Common myeloid progenitor, CD34-positive (primary cell): ENCODE measurements at regions not wholly inside any gene's neighbourhood (a gene's known extent, or its start where the extent isn't known, plus 50 kb on each side); places are given as distances from the start of the nearest gene placed in this dataset.
A peak's percentile ranks its signal among the peaks of the same experiment; 100 is the strongest.

Experiments used
- CTCF ChIA-PET: fragments of 350-600 bp; sonication (Branson Sonifier 250); formaldehyde crosslinking; loops from one replicate; lab custom pipeline; 2021; ENCODE audit warnings: antibody characterized with exemption; lab: Charles Lee
- POLR2A ChIA-PET: fragments of 350-600 bp; sonication (Branson Sonifier 250); formaldehyde crosslinking; loops from one replicate; lab custom pipeline; 2021; ENCODE audit warnings: antibody characterized with exemption; lab: Charles Lee
- DNase-seq, 3 donors: peaks; one replicate each; pipeline versions ENCODE4 v3.0.0 to v3.0.0-alpha.2; 2013
- H3K27ac ChIP-seq, 2 experiments: 1 replicate in 1 of 2; 2 replicates in 1 of 2; pipeline ENCODE4 v1.7.0; 2013; ENCODE audit warnings: inconsistent platforms in 2 of 2, low read length in 2 of 2, mild to moderate bottlenecking in 2 of 2, low read depth in 1 of 2, moderate library complexity in 1 of 2; ENCODE audit not compliant: severe bottlenecking in 2 of 2, insufficient read depth in 1 of 2, poor library complexity in 1 of 2
- H3K27me3 ChIP-seq, 5 experiments: replicated peaks in 2 of 5; 1 replicate in 3 of 5; 2 replicates in 2 of 5; pipeline versions ENCODE4 v1.6.1 to v1.7.0; 2013; ENCODE audit warnings: low read length in 4 of 5, mild to moderate bottlenecking in 2 of 5, moderate library complexity in 2 of 5, inconsistent platforms in 1 of 5; ENCODE audit not compliant: insufficient read depth in 5 of 5, control insufficient read depth in 4 of 5
- H3K36me3 ChIP-seq, 4 experiments: 1 replicate in 2 of 4; 2 replicates in 2 of 4; pipeline versions ENCODE4 v1.6.1 to v1.7.0; 2013; ENCODE audit warnings: low read length in 3 of 4, control low read depth in 1 of 4, mild to moderate bottlenecking in 1 of 4; ENCODE audit not compliant: control insufficient read depth in 4 of 4, insufficient read depth in 4 of 4
- H3K4me1 ChIP-seq, 4 experiments: 1 replicate in 3 of 4; 2 replicates in 1 of 4; pipeline versions ENCODE4 v1.6.1 to v1.7.1; 2013; ENCODE audit warnings: low read length in 3 of 4, mild to moderate bottlenecking in 3 of 4, control low read depth in 1 of 4, inconsistent platforms in 1 of 4, moderate library complexity in 1 of 4; ENCODE audit not compliant: control insufficient read depth in 4 of 4, insufficient read depth in 4 of 4; ENCODE audit errors: control extremely low read depth in 1 of 4
- H3K4me3 ChIP-seq, 7 experiments: 1 replicate in 4 of 7; 2 replicates in 3 of 7; pipeline versions ENCODE4 v1.5.1 to v1.7.0; 2013; ENCODE audit warnings: mild to moderate bottlenecking in 7 of 7, low read length in 6 of 7, moderate library complexity in 6 of 7, inconsistent platforms in 2 of 7, low read depth in 2 of 7, control low read depth in 1 of 7; ENCODE audit not compliant: insufficient read depth in 4 of 7, control insufficient read depth in 1 of 7; ENCODE audit errors: extremely low read depth in 1 of 7
- H3K9me3 ChIP-seq, 5 experiments: 1 replicate in 4 of 5; 2 replicates in 1 of 5; pipeline versions ENCODE4 v1.6.1 to v1.7.1; 2013; ENCODE audit warnings: low read length in 4 of 5, mild to moderate bottlenecking in 2 of 5, inconsistent platforms in 1 of 5, low read depth in 1 of 5, moderate library complexity in 1 of 5; ENCODE audit not compliant: control insufficient read depth in 4 of 5, insufficient read depth in 2 of 5; ENCODE audit errors: control extremely low read depth in 1 of 5
- WGBS: methylation state at CpG from one replicate; pipeline ENCODE4 v1.1.5; 2013; ENCODE audit not compliant: insufficient coverage; 5-methylcytosine and 5-hydroxymethylcytosine counted together

DNA sequence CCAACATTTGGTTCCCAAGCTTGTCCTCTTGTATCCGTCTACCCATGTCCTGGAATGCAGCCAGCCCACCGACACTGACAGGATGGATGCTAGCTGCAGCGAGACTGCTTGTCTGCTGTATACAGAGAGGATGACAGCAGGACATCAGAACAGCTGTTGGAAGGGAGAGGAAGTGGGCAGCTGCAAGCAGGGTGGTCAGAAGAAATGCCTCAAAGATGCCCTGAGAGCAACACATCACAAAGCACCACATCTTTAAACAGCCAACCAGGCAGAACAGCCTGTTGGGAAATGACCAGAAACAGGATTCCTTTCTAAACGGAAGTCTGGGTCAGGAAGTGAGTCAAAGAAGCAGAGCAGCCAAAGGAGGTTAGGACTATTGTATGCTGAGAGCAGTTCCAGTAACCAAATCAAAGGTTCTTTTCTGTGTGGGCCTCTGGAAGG, 219.1 kb downstream of the NDUFS4 start:
- POLR2A ChIA-PET, result no interaction called here
- CTCF ChIA-PET, result no interaction called here
- Histone ChIP-seq H3K27me3 (no peaks in the 10 kb centered on the region), H3K9me3 (no peaks in the 10 kb centered on the region), H3K4me3 (no peak overlapping the region), H3K4me1 (peaks cover 0 to 3% (median 3%) of the 10 kb centered on the region in 4 experiments), H3K36me3 (no peaks in the 10 kb centered on the region), H3K27ac (no peak overlapping the region)
- peak in 2 of 3 donors; percentile 9 to 17 for DNase-seq
- 54% methylated on average over 2 of the region's 4 CpGs for WGBS

DNA sequence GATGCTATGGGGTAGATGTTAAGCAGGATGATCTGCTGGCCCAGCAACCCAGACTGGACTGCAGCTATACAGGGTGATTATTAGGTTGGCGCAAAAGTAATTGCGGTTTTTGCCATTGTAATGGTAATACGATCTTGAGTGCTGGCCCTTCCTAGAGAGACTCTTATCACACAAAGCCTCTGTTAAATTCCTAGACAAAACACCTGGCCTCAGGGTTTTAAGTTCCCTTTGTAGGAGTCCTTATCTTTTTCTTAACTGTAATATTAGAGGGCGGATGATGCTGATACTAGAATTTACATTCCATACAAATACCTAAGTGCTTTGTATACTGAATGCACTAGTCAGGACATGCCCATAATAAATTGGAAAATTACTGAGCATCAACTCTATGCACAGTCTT, 222.2 kb downstream of the NDUFS4 start:
- Histone ChIP-seq H3K9me3 (no peaks in the 10 kb centered on the region), H3K27ac (no peak overlapping the region), H3K4me3 (no peak overlapping the region), H3K27me3 (no peaks in the 10 kb centered on the region), H3K4me1 (peaks cover 0 to 3% (median 3%) of the 10 kb centered on the region in 4 experiments), H3K36me3 (no peaks in the 10 kb centered on the region)
- POLR2A ChIA-PET, result no interaction called here
- 100% methylated on average over 2 of the region's 4 CpGs for WGBS
- CTCF ChIA-PET, result no interaction called here
- DNase-seq, result no peak

DNA sequence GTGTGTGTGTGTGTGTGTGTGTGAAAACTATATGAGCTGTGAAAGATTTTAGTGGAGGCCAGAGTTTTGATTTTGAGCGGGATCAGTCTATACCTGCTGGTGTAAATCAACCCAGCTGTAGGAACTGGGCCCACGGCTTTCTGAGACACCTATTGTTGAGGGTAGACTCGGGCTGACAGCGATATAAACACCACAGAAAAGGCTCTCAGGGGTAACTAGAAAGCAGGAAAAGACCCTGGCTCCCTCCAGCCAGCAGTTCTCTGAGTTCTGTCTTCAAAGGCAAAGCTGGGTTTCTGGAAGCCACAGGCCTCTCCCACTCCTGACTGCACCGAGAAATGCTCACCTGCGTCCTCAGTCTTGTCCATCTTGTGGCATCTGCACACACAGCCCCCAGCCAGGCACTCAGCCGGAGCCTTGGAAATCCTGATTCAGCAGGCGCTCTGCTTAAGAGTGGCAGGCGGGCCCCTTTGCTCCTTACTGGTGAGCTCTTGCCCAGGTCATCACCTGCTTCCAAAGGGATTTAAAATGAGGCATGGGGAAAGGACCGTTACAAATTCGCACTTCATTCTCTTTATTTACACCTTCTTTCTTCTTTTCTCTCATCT, 223.3 kb downstream of the NDUFS4 start:
- DNase-seq, result no peak
- Histone ChIP-seq H3K4me1 (peaks cover 0 to 3% (median 3%) of the 10 kb centered on the region in 4 experiments), H3K9me3 (no peaks in the 10 kb centered on the region), H3K36me3 (no peaks in the 10 kb centered on the region), H3K4me3 (no peak overlapping the region), H3K27me3 (no peaks in the 10 kb centered on the region), H3K27ac (no peak overlapping the region)
- CTCF ChIA-PET, result no interaction called here
- WGBS, result 92% methylated on average over 10 of the region's 11 CpGs
- POLR2A ChIA-PET, result no interaction called here

DNA sequence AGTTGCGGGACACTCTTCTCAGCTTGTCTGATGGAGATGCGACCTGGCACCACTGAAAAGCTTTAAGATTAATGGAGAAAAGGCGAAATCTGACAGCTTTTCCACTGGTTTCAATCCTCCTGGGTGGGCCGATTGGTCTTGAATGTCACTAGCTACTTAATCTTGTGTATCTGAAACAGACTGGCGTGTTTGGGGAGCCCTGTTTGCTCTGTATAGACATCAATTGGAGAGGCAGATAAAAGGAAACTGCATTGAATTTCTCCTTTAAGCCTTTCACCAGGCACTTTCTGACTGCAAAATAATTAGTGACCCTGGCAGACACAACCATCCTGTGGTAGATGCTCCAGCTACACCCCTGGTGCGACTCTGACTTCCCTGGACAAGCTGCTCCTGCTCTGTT, 224.2 kb downstream of the NDUFS4 start:
- Histone ChIP-seq H3K4me1 (peaks cover 0 to 3% (median 2%) of the 10 kb centered on the region in 4 experiments), H3K9me3 (no peaks in the 10 kb centered on the region), H3K36me3 (no peaks in the 10 kb centered on the region), H3K27ac (no peak overlapping the region), H3K27me3 (no peaks in the 10 kb centered on the region), H3K4me3 (no peak overlapping the region)
- ChIA-PET POLR2A (no interaction called here), CTCF (no interaction called here)
- WGBS, result 96% methylated on average over 6 of the region's 6 CpGs
- no peak for DNase-seq

DNA sequence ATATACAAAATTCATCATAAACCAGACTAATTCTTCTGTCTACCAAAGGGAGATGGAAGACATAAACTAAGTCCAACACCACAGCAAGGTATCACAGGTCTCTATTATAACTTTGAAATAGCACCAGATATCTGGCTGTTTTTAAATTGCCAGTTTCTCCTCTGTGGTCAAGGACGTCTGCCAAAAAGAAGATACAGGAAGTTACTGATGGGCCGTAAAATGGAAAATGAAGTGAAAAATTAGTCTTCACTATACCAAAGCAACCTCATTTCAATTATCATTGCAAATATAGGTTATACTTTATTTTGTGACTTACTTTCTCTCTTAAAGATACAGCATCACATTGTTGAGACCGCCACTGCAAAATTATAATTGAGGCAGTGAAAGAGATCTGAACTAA, 225.5 kb downstream of the NDUFS4 start:
- no peaks in the 10 kb centered on the region for H3K9me3 ChIP-seq
- no peaks in the 10 kb centered on the region for H3K27me3 ChIP-seq
- 100% methylated on average over 1 of the region's 3 CpGs for WGBS
- H3K27ac ChIP-seq, result no peak overlapping the region
- no peaks in the 10 kb centered on the region for H3K4me1 ChIP-seq
- CTCF ChIA-PET, result no interaction called here
- DNase-seq, result no peak
- H3K4me3 ChIP-seq, result no peak overlapping the region
- POLR2A ChIA-PET, result no interaction called here
- H3K36me3 ChIP-seq, result no peaks in the 10 kb centered on the region

DNA sequence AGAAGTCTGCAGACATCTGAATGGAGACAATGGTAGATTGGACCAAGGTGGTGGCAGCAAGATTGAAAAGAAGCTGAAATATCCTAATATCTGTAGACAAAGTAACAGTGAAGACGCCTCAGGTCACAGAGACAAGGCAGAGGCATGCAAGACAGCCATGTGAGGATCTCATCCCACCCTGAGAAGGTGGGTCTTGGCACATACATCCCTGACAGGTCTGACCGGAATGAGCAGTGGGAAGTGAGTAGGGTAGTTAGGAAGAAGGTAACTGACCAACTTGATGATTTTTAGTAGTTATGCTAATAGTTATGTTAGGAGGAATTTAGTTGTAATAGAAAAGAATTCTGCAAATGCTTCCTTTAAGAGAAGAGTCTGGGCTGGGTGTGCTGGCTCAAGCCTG, 229.6 kb downstream of the NDUFS4 start:
- no peak for DNase-seq
- Histone ChIP-seq H3K27me3 (no peaks in the 10 kb centered on the region), H3K9me3 (no peaks in the 10 kb centered on the region), H3K4me3 (no peak overlapping the region), H3K27ac (no peak overlapping the region), H3K36me3 (no peaks in the 10 kb centered on the region), H3K4me1 (no peaks in the 10 kb centered on the region)
- POLR2A ChIA-PET, result no interaction called here
- 93% methylated on average over 2 of the region's 2 CpGs for WGBS
- CTCF ChIA-PET, result no interaction called here

DNA sequence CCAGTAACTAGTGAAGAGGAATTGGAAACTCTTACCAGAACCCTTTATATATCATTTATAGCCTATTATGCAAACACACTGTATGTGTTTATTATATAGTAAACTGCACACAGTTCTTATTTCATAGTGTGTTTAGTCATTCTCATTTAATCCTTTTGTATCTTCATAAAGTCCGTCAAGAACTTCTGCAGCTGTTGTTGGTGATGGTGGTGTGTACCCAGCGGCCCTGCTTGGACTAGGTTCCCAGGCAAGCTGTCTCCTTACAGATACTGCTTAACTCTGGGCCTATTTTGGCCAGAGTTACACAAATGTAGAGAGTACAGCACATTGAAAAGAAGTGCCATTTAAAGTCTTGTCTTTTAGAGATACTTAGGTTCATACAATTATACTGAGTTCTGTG, 231.9 kb downstream of the NDUFS4 start:
- no CpG with 5 or more reads among the region's 2 CpGs for WGBS
- no peak overlapping the region for H3K27ac ChIP-seq
- H3K27me3 ChIP-seq, result no peaks in the 10 kb centered on the region
- ChIA-PET POLR2A (interaction anchor here (0.6 kb wide), 1 partner anchor 492 kb away, joined by 5 read pairs; no protein-coding TSS in a partner anchor), CTCF (no interaction called here)
- H3K4me3 ChIP-seq, result no peak overlapping the region
- H3K9me3 ChIP-seq, result no peaks in the 10 kb centered on the region
- no peaks in the 10 kb centered on the region for H3K4me1 ChIP-seq
- no peaks in the 10 kb centered on the region for H3K36me3 ChIP-seq
- no peak for DNase-seq
